OCI-LY3 (cell line): ENCODE measurements at regions not wholly inside any gene's neighbourhood (a gene's known extent, or its start where the extent isn't known, plus 50 kb on each side); places are given as distances from the start of the nearest gene placed in this dataset.

Source experiments
- H2AFZ ChIP-seq: fragments of 200-600, 300-600 bp; shearing (Covaris generic); 2 replicates; pipeline ENCODE4 v1.6.0; 2014; ENCODE audit warnings: antibody characterized with exemption, low read depth, low read length
- H3K27ac ChIP-seq: fragments of 200-600, 300-600 bp; sonication (generic); 2 replicates; pipeline ENCODE4 v1.5.1; 2014; ENCODE audit warnings: mild to moderate bottlenecking, low read length, moderate library complexity, mixed read lengths
- H3K27me3 ChIP-seq: fragments of 200-600, 300-600 bp; sonication (generic); 2 replicates; pipeline ENCODE4 v1.6.1; 2014; ENCODE audit warnings: low read depth, low read length, mixed read lengths
- H3K36me3 ChIP-seq: fragments of 200-600, 300-600 bp; sonication (generic); replicated peaks from 2 replicates; pipeline ENCODE3; 2014; ENCODE audit warnings: low read depth, low read length, mixed read lengths
- H3K4me1 ChIP-seq: fragments of 300-600, 200-600 bp; sonication (generic); 2 replicates; pipeline ENCODE4 v1.6.1; 2014; ENCODE audit warnings: low read length, mixed read lengths
- H3K4me2 ChIP-seq: fragments of 200-600, 300-600 bp; sonication (generic); 2 replicates; pipeline ENCODE4 v1.6.1; 2014; ENCODE audit warnings: low read length, mixed read lengths
- H3K4me3 ChIP-seq: fragments of 300-600, 200-600 bp; sonication (generic); 2 replicates; pipeline ENCODE4 v1.5.1; 2014; ENCODE audit warnings: antibody characterized with exemption, mild to moderate bottlenecking, low read length, moderate library complexity
- H3K79me2 ChIP-seq: fragments of 300-600, 200-600 bp; shearing (Covaris generic); 2 replicates; pipeline ENCODE4 v1.6.1; 2014; ENCODE audit warnings: mild to moderate bottlenecking, low read length, mixed read lengths
- H3K9ac ChIP-seq: fragments of 300-600, 200-600 bp; shearing (Covaris generic); 2 replicates; pipeline ENCODE4 v1.6.0; 2014; ENCODE audit warnings: mild to moderate bottlenecking, low read length, moderate library complexity
- H3K9me3 ChIP-seq: fragments of 200-600, 300-600 bp; shearing (Covaris generic); 2 replicates; pipeline ENCODE4 v1.6.1; 2014; ENCODE audit warnings: low read length, mixed read lengths; ENCODE audit not compliant: insufficient read depth
- H4K20me1 ChIP-seq: fragments of 200-600, 300-600 bp; sonication (generic); 2 replicates; pipeline ENCODE4 v1.6.1; 2016; ENCODE audit warnings: low read length, mixed read lengths; ENCODE audit not compliant: insufficient read depth
- CTCF ChIP-seq: fragments of 200-600, 300-600 bp; sonication (generic); IDR thresholded peaks from 2 replicates; pipeline ENCODE4 v1.5.1; 2014; ENCODE audit warnings: antibody characterized with exemption, low read length, low read depth
- EZH2phosphoT487 ChIP-seq: fragments of 200-600 bp; shearing (Covaris generic); IDR thresholded peaks from 2 replicates; pipeline ENCODE4 v1.6.1; 2018; ENCODE audit warnings: antibody characterized with exemption, mixed run types, low read depth

DNA sequence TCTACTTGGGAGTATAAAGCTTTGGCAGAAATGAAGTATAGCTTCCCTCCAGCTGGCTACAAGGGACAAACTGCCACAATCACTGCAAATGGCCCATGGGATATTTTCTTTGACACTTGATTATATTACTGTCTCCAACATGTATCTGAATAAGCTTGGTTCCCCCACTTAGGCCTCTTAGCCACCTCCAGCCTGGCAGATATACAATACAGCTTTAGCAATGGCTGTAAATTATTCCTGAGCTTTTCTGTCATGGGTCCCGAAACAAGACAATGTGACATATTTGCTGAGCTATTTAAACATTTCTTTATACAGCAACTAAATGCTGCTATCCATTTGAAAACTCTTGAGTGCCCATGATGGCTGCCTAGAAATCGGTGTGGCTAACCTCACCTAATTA lies 406.2 kb downstream of the SUCLG1 start:
- H3K36me3 ChIP-seq: no peaks in the 10 kb centered on the region
- H3K4me2 ChIP-seq: no peak overlapping the region
- H3K4me3 ChIP-seq: no peak overlapping the region
- H3K27me3 ChIP-seq: no peaks in the 10 kb centered on the region
- H3K79me2 ChIP-seq: no peaks in the 10 kb centered on the region
- H2AFZ ChIP-seq: no peak overlapping the region
- H3K9ac ChIP-seq: no peak overlapping the region
- no peaks in the 10 kb centered on the region for H3K4me1 ChIP-seq
- no peaks in the 10 kb centered on the region for H3K9me3 ChIP-seq
- no peaks in the 10 kb centered on the region for H4K20me1 ChIP-seq
- no peak overlapping the region for H3K27ac ChIP-seq
- no peak for TF ChIP-seq CTCF
- TF ChIP-seq EZH2phosphoT487: no peak

DNA sequence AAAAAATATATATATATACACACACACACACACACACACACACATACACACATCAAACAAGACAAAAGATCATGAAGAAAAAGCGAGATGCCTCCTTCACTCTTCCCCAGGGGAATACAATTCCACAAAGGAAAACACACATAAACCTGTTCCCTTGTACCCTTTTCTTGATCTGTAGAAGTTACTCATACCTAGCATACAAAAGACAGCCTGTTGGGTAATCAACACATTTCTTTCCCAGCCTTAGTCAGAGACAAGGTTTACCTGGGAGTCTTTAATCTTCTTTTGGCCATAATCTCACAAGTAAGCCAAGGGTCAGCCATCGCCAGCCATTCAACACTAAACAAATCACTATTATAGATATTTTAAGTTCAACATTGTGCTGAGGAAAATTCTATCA lies 407.0 kb downstream of the SUCLG1 start:
- no peak overlapping the region for H2AFZ ChIP-seq
- H3K9me3 ChIP-seq: no peaks in the 10 kb centered on the region
- H3K4me3 ChIP-seq: no peak overlapping the region
- no peak overlapping the region for H3K27ac ChIP-seq
- no peaks in the 10 kb centered on the region for H3K4me1 ChIP-seq
- H3K9ac ChIP-seq: no peak overlapping the region
- TF ChIP-seq CTCF (no peak), EZH2phosphoT487 (no peak)
- H3K36me3 ChIP-seq: no peaks in the 10 kb centered on the region
- H3K27me3 ChIP-seq: no peaks in the 10 kb centered on the region
- no peak overlapping the region for H3K4me2 ChIP-seq
- no peaks in the 10 kb centered on the region for H4K20me1 ChIP-seq
- H3K79me2 ChIP-seq: no peaks in the 10 kb centered on the region

DNA sequence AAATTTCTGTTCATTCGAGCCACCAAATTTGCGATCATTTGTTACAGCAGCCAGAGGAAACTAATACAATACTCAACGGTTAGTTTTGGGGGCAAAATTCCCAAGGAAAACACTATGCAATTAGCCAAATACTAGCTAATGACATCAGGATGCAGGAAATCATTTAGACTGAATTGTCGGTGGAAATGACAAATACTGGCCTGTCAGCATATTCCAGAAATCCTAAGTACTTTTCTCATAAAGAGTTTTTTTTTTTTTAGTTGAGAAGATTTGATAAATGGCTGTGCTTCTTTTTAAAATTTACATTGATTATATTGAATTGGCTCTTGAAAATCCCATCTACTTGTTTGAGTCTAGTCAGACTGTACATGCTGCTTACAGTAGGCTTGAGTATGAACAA lies 410.1 kb downstream of the SUCLG1 start:
- H4K20me1 ChIP-seq: no peaks in the 10 kb centered on the region
- no peak for TF ChIP-seq CTCF
- no peak for TF ChIP-seq EZH2phosphoT487
- no peaks in the 10 kb centered on the region for H3K9me3 ChIP-seq
- H2AFZ ChIP-seq: no peak overlapping the region
- H3K27me3 ChIP-seq: no peaks in the 10 kb centered on the region
- no peak overlapping the region for H3K4me3 ChIP-seq
- no peak overlapping the region for H3K4me2 ChIP-seq
- no peaks in the 10 kb centered on the region for H3K36me3 ChIP-seq
- H3K4me1 ChIP-seq: no peaks in the 10 kb centered on the region
- H3K9ac ChIP-seq: no peak overlapping the region
- H3K27ac ChIP-seq: no peak overlapping the region
- H3K79me2 ChIP-seq: no peaks in the 10 kb centered on the region

DNA sequence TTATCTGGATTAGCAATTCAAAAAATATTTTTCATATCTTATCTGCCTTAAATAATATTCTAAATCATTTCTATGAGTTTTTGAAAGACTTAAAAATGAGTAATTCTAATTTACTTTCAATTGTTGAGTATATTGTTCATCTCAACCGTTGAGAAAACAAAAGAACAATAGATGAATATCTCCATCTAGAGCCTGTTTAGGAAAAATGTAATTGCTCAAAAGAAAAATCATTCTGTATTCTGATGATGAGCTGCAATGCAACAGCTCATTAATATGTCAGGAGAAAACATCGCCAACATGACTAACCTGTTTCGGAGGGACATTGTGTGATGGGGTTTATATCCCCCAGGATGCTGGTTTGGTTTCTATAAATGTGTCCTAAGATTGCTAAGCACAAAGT lies 417.6 kb downstream of the SUCLG1 start:
- TF ChIP-seq CTCF (no peak), EZH2phosphoT487 (no peak)
- no peaks in the 10 kb centered on the region for H3K27me3 ChIP-seq
- H3K9ac ChIP-seq: no peak overlapping the region
- no peaks in the 10 kb centered on the region for H3K36me3 ChIP-seq
- no peaks in the 10 kb centered on the region for H3K9me3 ChIP-seq
- H2AFZ ChIP-seq: no peak overlapping the region
- no peak overlapping the region for H3K4me2 ChIP-seq
- H3K27ac ChIP-seq: no peak overlapping the region
- no peaks in the 10 kb centered on the region for H4K20me1 ChIP-seq
- no peak overlapping the region for H3K4me3 ChIP-seq
- no peaks in the 10 kb centered on the region for H3K4me1 ChIP-seq
- no peaks in the 10 kb centered on the region for H3K79me2 ChIP-seq
